B cell (primary cell): ENCODE measurements at regions not wholly inside any gene's neighbourhood (a gene's known extent, or its start where the extent isn't known, plus 50 kb on each side); places are given as distances from the start of the nearest gene placed in this dataset.

Source experiments
- ATAC-seq: fragments of 200-7000 bp; cut with Tn5 transposase; one replicate; pipeline ENCODE4 v1.10.0; 2021; ENCODE audit warnings: low read depth, mild to moderate bottlenecking, moderate number of reproducible peaks, moderate library complexity
- CTCF ChIA-PET: fragments of 350-600 bp; sonication (Branson Sonifier 250); formaldehyde crosslinking; loops from one replicate; lab custom pipeline; 2021; ENCODE audit warnings: antibody characterized with exemption, inconsistent platforms; lab: Charles Lee
- POLR2A ChIA-PET: fragments of 350-600 bp; sonication (Branson Sonifier 250); formaldehyde crosslinking; loops from one replicate; lab custom pipeline; 2021; ENCODE audit warnings: antibody characterized with exemption; lab: Charles Lee
- DNase-seq: peaks from one replicate; pipeline ENCODE4 v3.0.0; 2013
- H2AFZ ChIP-seq: 2 replicates; pipeline ENCODE4 v1.6.1; 2012; ENCODE audit warnings: mild to moderate bottlenecking, low read depth, low read length; ENCODE audit not compliant: insufficient read depth, poor library complexity, severe bottlenecking
- H3K27ac ChIP-seq, 2 donors: 1 replicate in 1 of 2; 2 replicates in 1 of 2; pipeline ENCODE4 v1.5.1; 2012 to 2013; ENCODE audit warnings: low read length in 2 of 2, mild to moderate bottlenecking in 2 of 2, moderate library complexity in 1 of 2
- H3K27me3 ChIP-seq, 4 experiments: fragments of 200-600 bp in 1 of 4; sonication (generic) in 1 of 4; replicated peaks in 1 of 4; 1 replicate in 2 of 4; 2 replicates in 2 of 4; pipeline versions ENCODE4 v1.6.1 to v1.7.0; 2013 to 2016; ENCODE audit warnings: low read length in 3 of 4, mild to moderate bottlenecking in 2 of 4, mixed read lengths in 1 of 4, moderate library complexity in 1 of 4; ENCODE audit not compliant: insufficient read depth in 4 of 4, control insufficient read depth in 3 of 4; ENCODE audit errors: control extremely low read depth in 1 of 4
- H3K36me3 ChIP-seq, 2 experiments: replicated peaks in 1 of 2; 1 replicate in 1 of 2; 2 replicates in 1 of 2; pipeline versions ENCODE4 v1.6.1 to v1.7.1; 2013; ENCODE audit warnings: low read length in 1 of 2; ENCODE audit not compliant: insufficient read depth in 2 of 2, control insufficient read depth in 1 of 2; ENCODE audit errors: control extremely low read depth in 1 of 2, extremely low read depth in 1 of 2
- H3K4me1 ChIP-seq, 2 donors: fragments of 200-600 bp in 1 of 2; sonication (generic) in 1 of 2; 1 replicate in 1 of 2; 2 replicates in 1 of 2; pipeline versions ENCODE4 v1.5.1 to v1.6.1; 2013 to 2017; ENCODE audit warnings: low read length in 2 of 2; ENCODE audit not compliant: control insufficient read depth in 2 of 2, insufficient read depth in 2 of 2
- H3K4me2 ChIP-seq: replicated peaks from 2 replicates; pipeline ENCODE3; 2012; ENCODE audit warnings: mild to moderate bottlenecking, low read depth, low read length; ENCODE audit not compliant: poor library complexity, severe bottlenecking
- H3K4me3 ChIP-seq, 5 experiments: fragments of 200-600 bp in 1 of 5; sonication (generic) in 1 of 5; 1 replicate in 3 of 5; 2 replicates in 2 of 5; pipeline versions ENCODE4 v1.5.1 to v1.7.0; 2011 to 2016; ENCODE audit warnings: low read length in 4 of 5, mild to moderate bottlenecking in 4 of 5, low read depth in 2 of 5, control low read depth in 1 of 5, moderate library complexity in 1 of 5; ENCODE audit not compliant: insufficient read depth in 1 of 5; ENCODE audit errors: control extremely low read depth in 1 of 5, extremely low read depth in 1 of 5
- H3K79me2 ChIP-seq: fragments of 200-600 bp; sonication (generic); one replicate; pipeline ENCODE4 v1.6.0; 2016; ENCODE audit warnings: low read length; ENCODE audit not compliant: control insufficient read depth, insufficient read depth
- H3K9ac ChIP-seq: fragments of 200-600 bp; sonication (generic); 2 replicates; pipeline ENCODE4 v1.6.1; 2017; ENCODE audit warnings: mild to moderate bottlenecking, low read length, moderate library complexity
- H3K9me3 ChIP-seq, 3 donors: one replicate each; pipeline versions ENCODE4 v1.6.1 to v1.7.1; 2013; ENCODE audit warnings: low read length in 2 of 3; ENCODE audit not compliant: control insufficient read depth in 2 of 3, insufficient read depth in 1 of 3; ENCODE audit errors: control extremely low read depth in 1 of 3
- H4K20me1 ChIP-seq: 2 replicates; pipeline ENCODE4 v1.6.0; 2012; ENCODE audit warnings: mild to moderate bottlenecking, low read length; ENCODE audit not compliant: insufficient read depth, control insufficient read depth, poor library complexity, severe bottlenecking
- H3K27ac Mint-ChIP-seq: one replicate; pipeline ENCODE4 v1.8.0; 2021; ENCODE audit warnings: mixed read lengths
- H3K27me3 Mint-ChIP-seq: one replicate; pipeline ENCODE4 v1.8.0; 2021; ENCODE audit warnings: mixed read lengths
- H3K4me1 Mint-ChIP-seq: one replicate; pipeline ENCODE4 v1.8.0; 2021; ENCODE audit warnings: mixed read lengths
- H3K4me3 Mint-ChIP-seq: one replicate; pipeline ENCODE4 v1.8.0; 2021; ENCODE audit warnings: mixed read lengths
- H3K9me3 Mint-ChIP-seq: one replicate; pipeline ENCODE4 v1.8.0; 2022; ENCODE audit warnings: mixed read lengths; ENCODE audit not compliant: insufficient read depth
- EZH2 ChIP-seq: IDR thresholded peaks from 2 replicates; pipeline ENCODE4 v1.6.1; 2012; ENCODE audit warnings: borderline replicate concordance, low read depth, mild to moderate bottlenecking, moderate library complexity, low read length; ENCODE audit not compliant: insufficient read depth, poor library complexity, severe bottlenecking
- WGBS: methylation state at CpG from one replicate; pipeline ENCODE4 v1.1.5; 2013; ENCODE audit warnings: missing lambda C conversion rate; ENCODE audit not compliant: insufficient coverage; 5-methylcytosine and 5-hydroxymethylcytosine counted together
- intact Hi-C: fragments of 100-400 bp; cut with micrococcal nuclease; formaldehyde crosslinking; loops from one replicate; pipeline ENCODE4 v1.10.0; 2022
- TF ChIP-seq, protein P1 (sequence below): fragments of 200-600 bp; IDR thresholded peaks from one replicate; pipeline ENCODE4 v1.8.0; 2022; ENCODE audit warnings: antibody characterized with exemption, mild to moderate bottlenecking

DNA sequence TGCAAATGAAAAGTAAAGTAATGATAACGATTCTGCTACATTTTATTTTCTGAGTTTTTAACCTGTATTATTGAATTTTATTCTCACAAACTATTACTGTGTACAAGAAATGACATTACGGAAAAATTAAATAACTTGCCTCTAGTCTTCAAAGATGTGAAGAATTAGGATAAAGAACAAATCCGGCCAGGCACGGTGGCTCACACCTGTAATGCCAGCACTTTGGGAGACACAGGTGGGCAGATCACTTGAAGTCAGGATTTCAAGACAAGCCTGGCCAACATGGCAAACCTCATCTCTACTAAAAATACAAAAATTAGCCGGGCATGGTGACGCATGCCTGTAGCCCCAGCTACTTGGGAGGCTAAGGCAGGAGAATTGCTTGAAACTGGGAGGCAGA is 1584.4 kb upstream of the SEL1L start:
- POLR2A ChIA-PET, result no interaction called here
- Mint-ChIP-seq H3K4me3 (no peak overlapping the region), H3K27ac (no peak overlapping the region)

DNA sequence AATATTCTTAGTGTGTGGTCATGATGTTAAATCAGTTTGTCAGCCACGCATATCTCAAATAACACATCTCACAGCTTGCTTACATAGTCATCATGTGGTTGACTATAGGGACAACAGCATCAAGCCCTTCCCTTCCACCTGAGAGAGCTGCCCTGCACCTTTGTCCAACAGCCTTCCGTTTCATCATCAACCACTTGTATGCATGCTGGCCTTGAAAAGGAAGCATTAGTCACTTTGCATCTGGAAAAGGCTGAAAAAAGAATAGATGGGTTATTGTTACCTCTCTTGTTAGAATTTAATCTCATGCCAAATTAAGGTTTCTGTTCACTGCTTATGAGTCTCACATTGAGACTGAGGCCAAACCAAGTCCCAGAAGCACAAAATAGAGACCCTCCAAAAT is 1586.5 kb upstream of the SEL1L start:
- TF ChIP-seq, protein P1, sequence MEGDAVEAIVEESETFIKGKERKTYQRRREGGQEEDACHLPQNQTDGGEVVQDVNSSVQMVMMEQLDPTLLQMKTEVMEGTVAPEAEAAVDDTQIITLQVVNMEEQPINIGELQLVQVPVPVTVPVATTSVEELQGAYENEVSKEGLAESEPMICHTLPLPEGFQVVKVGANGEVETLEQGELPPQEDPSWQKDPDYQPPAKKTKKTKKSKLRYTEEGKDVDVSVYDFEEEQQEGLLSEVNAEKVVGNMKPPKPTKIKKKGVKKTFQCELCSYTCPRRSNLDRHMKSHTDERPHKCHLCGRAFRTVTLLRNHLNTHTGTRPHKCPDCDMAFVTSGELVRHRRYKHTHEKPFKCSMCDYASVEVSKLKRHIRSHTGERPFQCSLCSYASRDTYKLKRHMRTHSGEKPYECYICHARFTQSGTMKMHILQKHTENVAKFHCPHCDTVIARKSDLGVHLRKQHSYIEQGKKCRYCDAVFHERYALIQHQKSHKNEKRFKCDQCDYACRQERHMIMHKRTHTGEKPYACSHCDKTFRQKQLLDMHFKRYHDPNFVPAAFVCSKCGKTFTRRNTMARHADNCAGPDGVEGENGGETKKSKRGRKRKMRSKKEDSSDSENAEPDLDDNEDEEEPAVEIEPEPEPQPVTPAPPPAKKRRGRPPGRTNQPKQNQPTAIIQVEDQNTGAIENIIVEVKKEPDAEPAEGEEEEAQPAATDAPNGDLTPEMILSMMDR, result no peak
- no peak for TF ChIP-seq EZH2
- H3K27ac Mint-ChIP-seq, result no peak overlapping the region
- H3K36me3 ChIP-seq, result no peaks in the 10 kb centered on the region
- no peak overlapping the region for H3K27ac ChIP-seq
- H3K4me1 Mint-ChIP-seq, result no peaks in the 10 kb centered on the region
- no CpG with 5 or more reads among the region's 2 CpGs for WGBS
- peaks cover 12% of the 10 kb centered on the region for H3K9me3 Mint-ChIP-seq
- no peak for DNase-seq
- H3K4me3 ChIP-seq, result no peak overlapping the region
- no peak overlapping the region for H3K4me2 ChIP-seq
- no peak for ATAC-seq
- no peaks in the 10 kb centered on the region for H3K4me1 ChIP-seq
- no peak overlapping the region for H2AFZ ChIP-seq
- ChIA-PET POLR2A (no interaction called here), CTCF (no interaction called here)
- H3K4me3 Mint-ChIP-seq, result no peak overlapping the region
- no peaks in the 10 kb centered on the region for H4K20me1 ChIP-seq
- H3K27me3 Mint-ChIP-seq, result no peaks in the 10 kb centered on the region
- intact Hi-C loops, result no loop called here
- H3K9me3 ChIP-seq, result no peaks in the 10 kb centered on the region
- no peak overlapping the region for H3K9ac ChIP-seq
- H3K79me2 ChIP-seq, result no peaks in the 10 kb centered on the region
- no peaks in the 10 kb centered on the region for H3K27me3 ChIP-seq

More for the DNA sequence above, 1584.4 kb upstream of the SEL1L start:
- no peak for ATAC-seq
- 88% methylated on average over 4 of the region's 6 CpGs for WGBS
- H3K9ac ChIP-seq, result no peak overlapping the region
- H3K9me3 ChIP-seq, result no peaks in the 10 kb centered on the region
- no peak for TF ChIP-seq EZH2
- TF ChIP-seq, protein P1, result no peak
- no peak overlapping the region for H2AFZ ChIP-seq
- intact Hi-C loops, result no loop called here
- peaks cover 3% of the 10 kb centered on the region for H3K9me3 Mint-ChIP-seq
- H3K27me3 ChIP-seq, result no peaks in the 10 kb centered on the region
- no peaks in the 10 kb centered on the region for H3K36me3 ChIP-seq
- DNase-seq, result no peak
- no peaks in the 10 kb centered on the region for H3K4me1 ChIP-seq
- H3K79me2 ChIP-seq, result no peaks in the 10 kb centered on the region
- H3K4me3 ChIP-seq, result no peak overlapping the region
- no peak overlapping the region for H3K27ac ChIP-seq
- no peaks in the 10 kb centered on the region for H4K20me1 ChIP-seq
- no peaks in the 10 kb centered on the region for H3K4me1 Mint-ChIP-seq
- CTCF ChIA-PET, result no interaction called here
- H3K27me3 Mint-ChIP-seq, result no peaks in the 10 kb centered on the region
- no peak overlapping the region for H3K4me2 ChIP-seq
